M059J (cell line): ENCODE measurements at regions not wholly inside any gene's neighbourhood (a gene's known extent, or its start where the extent isn't known, plus 50 kb on each side); places are given as distances from the start of the nearest gene placed in this dataset.
A peak's percentile ranks its signal among the peaks of the same experiment; 100 is the strongest.
"Not testable (repeated sequence)": the region's sequence is repeated elsewhere in the genome, so short reads cannot be mapped to it uniquely, and the experiment has no call there.

Source experiments
- DNase-seq: peaks from one replicate; pipeline ENCODE4 v3.0.0-alpha.2; 2012; ENCODE audit warnings: low read depth

DNA sequence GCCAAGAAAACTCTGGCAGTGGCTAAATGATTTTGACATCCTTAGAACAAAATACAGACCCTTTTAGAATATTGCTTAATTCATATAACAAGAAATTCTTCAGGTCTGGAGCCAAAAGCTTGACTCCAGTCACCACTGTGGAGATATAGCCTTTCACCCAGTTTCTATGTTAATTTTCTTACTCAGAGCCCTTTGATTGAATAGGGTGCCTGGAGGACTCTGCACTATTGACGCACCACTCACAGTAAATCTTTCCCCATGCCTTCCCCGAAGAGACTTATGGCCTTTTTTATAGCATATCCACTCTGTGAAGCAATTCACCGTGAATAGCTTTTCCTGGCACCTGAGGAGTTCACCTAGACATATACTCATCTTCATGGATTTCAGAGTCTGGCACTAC is 613.8 kb downstream of the ZWINT start:
- DNase-seq: no peak

DNA sequence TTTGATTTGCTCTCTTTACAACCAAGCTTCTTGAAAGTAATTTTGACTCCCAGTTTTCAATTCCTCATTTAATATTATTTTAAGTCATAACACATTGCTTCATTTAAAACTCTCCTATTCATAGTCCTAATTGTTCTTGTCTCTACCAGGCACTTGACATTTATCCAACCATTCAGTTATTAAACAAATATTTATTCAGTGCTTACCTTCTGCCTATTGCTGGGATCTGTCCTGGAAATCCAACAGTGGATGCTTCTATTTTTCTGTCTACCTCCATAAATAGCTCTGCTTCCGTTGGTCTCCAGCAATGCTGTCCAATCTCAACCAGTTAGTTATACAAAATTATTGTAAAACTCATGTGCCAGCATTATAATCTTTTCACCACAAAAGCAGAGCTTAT is 615.1 kb downstream of the ZWINT start:
- no peak for DNase-seq

DNA sequence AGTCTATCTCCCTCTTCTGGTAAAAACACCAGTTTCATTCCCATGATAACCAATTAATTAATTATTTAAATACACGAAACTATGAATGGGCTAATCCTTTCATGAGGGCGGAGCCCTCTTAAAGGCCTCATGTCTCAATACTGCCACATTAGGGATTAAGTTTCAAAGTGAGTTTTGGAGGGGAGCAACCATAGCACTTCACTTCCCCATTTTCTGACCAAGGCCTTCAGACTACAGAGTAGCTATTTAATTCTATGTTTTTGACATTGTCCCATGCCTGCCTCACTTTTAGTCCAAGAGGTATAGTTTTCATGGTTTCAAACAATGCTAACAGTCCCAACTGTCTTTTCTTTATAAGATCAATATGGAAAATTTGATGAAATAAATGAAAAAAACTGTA is 618.6 kb downstream of the ZWINT start:
- DNase-seq: no peak

DNA sequence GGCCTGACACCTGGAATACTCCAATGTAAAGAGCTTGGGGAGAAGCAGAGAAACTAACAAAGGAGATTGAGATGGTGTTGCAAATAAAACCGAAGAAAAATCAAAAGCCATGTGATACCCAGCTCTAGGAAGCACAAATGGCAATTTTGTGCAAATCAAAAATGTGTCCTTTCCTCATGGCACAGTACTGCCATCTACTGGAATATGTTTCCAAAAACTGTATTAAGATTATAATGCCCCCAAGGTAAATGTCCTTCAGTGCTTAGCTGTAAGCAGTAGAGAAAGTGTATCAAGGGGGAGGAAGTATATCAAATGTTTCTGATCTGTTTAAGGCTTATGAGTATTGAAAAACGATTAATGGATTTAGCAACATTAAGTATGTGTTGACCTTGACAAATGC is 620.3 kb downstream of the ZWINT start:
- DNase-seq: peak; percentile 19

DNA sequence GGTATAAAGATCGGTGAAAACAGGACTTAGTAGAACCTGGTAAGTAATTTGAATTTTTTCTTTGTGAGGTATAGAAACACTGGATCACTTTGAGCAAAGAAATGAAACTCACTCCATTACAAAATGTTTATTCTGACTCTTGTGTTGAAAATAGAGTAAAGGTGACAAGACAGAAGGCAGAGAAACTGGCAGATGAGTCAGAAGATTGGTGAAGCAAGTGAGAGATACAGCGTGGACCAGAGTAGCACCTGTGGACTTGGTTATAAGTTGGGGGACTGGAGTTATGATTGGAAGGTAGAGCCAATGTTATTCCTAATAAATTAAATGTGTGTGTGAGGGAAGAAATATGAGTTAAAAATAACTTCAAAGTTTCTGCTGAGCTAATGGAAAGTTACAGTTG is 620.9 kb downstream of the ZWINT start:
- DNase-seq: no peak

DNA sequence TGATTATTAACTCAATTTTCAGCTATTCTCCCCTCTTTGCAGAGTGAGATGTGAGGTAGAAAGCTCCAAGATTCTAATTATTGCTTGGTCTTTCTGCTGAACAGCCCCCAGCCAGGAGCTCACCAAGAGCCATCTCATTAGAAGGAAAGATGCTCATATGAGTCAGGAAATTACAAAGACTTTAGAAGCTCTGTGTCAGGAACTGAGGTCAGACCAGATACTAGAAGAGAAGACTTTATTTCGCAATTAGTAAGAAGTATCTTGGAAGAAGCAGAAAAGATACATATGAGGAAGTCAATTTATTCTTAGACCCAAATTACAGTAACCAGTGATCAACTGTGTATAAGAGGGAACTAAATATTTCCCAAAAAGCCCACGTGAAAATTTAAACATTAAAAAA is 626.9 kb downstream of the ZWINT start:
- no peak for DNase-seq

DNA sequence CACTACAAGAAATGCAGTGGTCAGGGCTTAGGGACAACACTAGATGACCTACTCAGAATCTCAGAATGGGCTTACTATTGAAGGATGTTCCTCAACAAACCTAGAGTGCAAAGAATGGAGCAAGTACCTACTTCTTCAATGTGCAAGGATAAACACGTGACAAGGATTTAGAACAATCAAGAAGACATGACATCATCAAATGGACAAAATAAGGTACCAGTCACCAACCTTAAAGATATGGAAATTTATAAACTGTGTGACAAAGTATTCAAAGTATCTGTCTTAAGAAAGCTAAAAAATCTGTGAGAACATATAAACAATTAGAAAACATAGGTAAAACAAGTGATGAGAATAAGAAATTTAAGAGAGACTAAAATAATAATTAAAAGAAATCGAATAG is 656.1 kb downstream of the ZWINT start:
- DNase-seq: no peak

DNA sequence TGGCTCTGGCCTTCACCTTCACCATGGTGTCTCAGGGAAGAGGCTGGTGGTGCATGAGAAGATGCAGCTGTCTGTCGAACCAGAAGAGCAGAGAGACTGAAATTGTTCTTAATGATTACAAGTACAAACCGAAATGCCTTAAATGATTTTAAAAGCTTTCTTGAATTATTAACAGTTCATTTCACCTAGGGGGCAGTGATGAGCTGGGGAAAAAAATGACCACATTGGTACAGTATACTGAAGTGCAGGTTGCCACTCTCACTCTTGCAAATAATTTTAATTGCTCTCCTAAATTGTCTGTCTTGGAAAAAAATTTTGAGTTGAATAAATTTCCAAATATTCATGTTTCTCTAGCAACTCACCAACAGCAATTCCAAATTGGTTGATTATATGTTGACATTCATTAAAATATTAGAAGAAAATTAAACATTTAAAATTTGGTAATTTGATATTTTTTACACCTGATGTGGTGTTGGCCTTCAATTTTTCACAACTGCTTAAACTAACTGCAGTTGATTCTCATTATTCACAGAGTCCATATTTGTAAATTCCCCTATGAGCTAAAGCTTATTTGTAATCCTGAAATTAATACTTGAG is 692.6 kb downstream of the ZWINT start:
- no peak for DNase-seq

DNA sequence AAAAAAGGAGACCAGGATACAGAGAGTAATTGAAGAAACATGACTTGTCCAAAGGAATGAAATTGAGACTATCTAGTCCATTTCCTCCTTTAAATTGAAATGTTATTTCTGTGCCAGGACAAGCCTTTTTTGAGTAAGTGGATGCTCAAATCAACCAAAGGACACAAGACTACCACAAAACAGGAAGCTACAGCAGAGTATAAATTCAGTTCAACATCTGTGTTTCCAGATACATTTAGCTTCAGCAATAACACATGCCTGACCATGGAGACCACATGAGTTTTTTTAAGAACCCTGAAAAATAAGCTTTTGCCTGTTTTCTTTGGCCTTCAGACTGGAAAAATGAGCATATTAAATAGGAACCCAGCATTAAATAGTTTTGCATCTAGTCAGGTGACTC is 707.5 kb downstream of the ZWINT start:
- DNase-seq: no peak

DNA sequence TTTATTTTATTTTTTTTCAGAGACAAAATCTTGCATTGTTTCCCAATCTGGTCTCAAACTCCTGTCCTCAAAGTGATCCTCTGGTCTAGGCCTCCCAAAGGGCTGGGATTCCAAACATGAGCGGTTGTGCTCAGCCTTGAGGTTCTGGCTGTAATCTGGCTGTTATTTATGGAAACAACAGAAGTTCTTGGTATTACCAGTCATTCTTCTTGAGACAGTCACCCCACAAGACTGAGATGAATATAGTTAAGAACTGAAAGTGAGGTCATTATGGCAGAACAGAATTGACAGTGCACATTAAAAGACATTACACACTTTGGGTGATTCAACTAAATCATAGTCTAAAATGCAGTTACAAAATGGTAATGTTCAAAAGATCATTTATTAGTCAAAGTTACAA is 719.5 kb downstream of the ZWINT start:
- DNase-seq: no peak

DNA sequence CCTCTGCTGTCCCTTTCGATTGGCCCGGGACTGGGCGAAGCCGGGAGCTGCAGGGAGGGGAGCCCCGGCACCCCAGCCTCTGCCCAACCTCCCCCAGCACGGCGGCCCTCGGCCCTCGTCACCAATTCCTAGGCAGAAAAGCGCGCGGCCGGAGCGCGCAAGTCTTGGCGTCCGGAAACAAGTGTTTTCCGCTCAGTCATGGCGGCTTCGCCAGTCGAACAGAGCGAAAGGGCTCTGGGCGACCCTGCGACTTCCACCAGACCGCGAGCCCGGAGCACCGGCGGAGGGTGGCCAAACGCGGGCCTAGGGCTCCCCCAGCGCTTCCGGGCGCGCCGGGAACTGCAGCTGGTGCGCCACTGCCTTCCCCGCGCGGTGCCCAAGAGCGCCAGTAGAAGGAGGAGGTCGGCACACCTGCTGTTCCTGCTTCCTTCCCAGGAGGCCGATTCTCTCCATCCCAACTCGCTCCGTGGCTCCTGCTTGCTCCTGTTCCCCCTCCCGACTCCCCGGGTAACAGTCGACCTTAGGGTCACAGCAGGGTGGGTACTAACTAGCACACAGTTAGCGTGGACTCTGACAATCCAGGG is 729.9 kb downstream of the ZWINT start:
- DNase-seq: peak; percentile 28

DNA sequence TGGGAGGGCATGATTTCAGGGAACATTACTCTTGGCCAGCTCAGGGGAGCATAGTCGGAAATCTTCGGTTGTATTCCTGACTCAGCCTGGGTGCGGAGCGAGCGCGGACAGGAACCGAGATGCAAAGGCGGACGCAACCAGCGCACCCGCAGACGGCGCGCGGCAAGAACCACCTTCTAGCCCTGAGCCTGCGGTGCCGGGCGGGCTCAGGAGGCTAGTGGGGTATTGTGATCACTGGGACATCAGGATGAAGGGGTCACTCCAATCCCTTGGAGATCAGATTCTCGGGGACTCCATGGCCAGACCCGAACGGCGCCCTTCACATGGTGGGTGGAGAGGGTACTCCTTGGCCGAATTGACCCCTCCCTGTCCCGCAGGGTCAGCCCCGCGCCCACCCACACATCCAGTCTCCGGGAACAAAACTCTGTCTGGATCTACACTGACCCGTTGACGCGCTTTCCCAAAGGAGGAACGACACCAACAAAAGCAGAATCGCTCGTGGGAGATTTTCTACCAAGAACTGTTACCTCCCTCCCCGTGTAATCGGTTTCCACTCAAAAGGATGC is 730.5 kb downstream of the ZWINT start:
- no peak for DNase-seq

DNA sequence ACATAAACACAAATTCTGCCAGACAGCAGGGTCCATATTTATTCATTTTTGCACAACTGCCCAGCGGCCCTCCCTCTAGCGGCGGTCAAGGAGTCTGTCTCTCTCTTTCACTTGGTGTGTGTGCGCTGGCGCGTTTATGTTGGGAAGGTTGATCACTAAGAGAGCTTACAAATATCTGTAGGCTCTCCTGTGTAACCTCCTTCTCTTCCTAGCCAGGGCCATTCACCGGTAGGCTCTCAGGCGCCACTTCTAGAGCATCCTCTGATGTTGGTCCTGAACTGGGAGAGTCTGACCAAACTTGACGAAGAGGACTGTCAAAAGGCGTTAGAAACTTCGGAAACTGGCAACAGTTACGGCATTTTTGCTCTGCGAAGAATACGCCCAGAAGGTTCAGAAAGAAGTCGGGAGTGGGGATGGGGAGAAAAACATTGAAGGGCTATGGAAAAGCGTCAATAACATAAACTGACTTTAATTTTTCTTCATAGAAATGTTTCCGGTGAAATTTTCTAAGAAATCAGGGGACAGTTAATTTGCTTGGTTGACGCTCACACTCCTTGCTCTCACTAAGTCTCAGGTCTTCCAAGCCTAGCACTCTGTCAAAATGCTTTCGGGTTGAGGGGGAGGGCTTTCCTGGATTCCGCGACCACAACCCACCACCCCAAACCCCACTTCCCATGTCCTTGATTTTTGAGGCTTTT is 731.1 kb downstream of the ZWINT start:
- peak; percentile 17 for DNase-seq

DNA sequence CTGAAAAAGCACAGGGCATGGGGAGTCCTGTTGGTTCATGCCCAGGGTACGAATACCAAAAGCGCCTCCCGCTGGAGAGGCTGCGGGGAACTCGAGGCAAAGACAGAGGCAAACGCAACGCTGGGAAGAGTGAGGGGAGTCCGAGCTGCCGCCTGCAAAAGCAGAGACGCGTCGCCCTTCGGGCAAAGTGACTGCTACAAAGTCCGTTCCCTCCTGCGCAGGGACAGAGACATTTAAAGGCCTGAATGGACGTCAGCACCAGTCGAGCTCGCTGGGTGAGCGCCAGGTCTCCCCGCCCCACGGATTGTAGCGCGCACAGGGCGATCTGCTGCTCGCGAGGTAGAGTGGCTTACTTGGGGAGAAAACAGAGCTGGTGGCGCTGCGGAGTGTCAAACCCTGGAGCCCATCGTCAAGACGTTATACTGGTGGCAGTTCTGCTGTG is 732.8 kb downstream of the ZWINT start:
- no peak for DNase-seq

DNA sequence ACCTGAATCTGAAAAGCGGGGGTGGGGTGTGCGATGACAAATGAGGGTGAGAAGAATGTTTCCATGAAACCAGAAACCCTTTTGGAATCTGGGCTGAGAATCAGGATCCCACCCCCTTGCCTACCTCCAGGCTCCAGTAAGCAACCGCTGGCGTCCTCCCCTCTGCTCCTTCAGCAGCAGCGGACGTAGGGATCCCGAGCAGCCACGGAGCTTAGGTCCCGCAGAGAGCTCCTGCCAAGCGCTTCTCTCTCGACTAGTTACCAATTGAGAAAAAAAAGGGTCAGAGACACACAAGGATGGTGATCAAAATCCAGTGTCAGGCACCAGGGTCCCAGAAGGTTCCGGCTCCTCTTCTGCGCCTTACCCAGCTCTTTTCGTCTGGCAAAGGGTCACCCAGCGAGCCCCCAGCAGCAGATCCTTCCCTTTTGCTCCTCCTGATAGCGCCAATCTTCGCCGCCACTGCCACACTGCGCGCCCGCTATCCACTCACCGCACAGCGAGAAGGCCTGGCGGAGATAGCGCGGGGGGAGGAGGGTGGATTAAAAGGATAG is 733.5 kb downstream of the ZWINT start:
- no peak for DNase-seq

DNA sequence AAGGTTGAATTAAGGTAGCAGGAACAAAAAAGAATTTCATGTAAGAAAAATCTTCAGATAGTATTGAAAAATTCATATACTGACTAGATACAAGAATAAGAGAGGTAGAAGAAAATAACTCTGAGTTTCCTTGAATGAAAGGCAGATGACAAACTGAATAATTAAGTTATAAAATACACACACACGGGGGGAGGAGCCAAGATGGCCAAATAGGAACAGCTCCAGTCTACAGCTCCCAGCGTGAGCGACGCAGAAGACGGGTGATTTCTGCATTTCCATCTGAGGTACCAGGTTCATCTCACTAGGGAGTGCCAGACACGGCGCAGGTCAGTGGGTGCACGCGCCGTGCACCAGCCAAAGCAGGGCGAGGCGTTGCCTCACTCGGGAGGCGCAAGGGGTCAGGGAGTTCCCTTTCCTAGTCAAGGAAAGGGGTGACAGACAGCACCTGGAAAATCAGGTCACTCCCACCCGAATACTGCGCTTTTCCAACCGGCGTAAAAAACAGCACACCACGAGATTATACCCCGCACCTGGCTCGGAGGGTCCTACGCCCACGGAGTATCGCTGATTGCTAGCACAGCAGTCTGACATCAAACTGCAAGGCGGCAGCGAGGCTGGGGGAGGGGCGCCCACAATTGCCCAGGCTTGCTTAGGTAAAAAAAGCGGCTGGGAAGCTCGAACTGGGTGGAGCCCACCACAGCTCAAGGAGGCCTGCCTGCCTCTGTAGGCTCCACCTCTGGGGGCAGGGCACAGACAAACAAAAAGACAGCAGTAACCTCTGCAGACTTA is 759.2 kb downstream of the ZWINT start:
- not testable (repeated sequence) for DNase-seq

DNA sequence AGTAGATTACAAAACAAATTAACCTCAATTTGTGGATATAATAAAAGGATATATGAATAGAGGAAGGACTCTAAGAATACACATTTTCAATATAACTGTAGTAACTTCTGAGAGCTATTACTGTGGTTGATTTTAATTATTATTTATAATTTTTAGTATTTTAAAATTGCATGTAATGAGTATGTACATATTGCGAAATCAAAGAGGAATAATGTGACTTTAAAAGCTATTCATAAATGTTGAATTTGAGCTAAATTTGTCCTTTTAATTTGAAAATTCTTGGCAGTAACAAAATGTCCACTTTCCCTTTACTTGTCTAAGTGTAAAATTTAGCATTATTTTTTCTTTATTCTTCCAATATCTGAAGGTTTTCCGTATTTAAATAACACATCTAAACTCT is 750.6 kb upstream of the PCDH15 start:
- no peak for DNase-seq

DNA sequence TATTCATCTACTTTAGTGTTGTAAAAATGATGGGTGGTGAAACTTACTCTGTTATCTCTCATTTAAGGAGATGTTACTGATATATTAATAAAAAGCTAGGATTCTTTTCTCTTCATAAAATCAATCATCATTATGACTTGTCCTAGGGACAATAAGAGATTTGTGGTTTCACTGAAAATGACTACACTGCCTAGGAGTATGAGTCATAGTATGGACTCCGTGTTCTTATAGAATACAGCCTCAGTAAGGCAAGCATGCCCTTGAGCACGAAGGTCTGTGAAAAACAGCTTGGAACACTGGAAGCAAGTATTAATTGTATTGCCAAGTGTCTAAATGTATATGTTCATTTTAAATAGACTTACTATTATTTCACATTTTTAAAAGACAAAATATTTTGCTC is 749.2 kb upstream of the PCDH15 start:
- peak; percentile 1 for DNase-seq

DNA sequence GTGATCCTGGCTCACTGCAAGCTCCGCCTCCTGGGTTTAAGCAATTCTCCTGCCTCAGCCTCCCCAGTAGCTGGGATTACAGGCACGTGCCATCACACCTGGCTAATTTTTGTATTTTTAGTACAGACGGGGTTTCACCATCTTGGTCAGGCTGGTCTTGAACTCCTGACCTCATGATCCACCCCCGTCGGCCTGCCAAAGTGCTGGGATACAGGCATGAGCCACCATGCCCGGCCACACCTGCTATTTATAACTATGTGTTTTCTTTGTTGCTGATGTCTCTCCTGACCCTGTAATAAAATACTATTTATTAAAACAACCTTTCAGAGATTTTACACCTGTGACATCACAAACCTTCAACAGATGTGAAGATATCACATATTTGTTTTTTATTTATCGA is 736.5 kb upstream of the PCDH15 start:
- DNase-seq: not testable (repeated sequence)

DNA sequence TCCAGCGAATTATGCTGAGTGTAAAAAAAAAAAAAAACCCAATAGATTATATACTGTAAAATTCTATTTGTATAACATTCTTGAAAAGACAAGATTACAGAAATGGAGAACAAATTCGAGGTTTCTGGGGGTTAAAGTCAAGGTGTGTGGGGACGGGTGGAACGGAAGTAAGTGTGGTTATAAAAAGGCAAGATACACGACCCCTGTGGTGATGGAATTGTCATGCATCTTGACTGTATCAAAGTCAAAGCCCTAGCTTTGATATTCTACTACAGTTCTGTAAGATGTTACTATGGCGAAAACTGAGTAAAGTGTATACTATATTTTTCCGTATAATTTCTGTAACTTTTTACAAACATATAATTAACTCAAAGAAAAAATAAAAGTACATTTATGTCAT is 718.2 kb upstream of the PCDH15 start:
- no peak for DNase-seq

DNA sequence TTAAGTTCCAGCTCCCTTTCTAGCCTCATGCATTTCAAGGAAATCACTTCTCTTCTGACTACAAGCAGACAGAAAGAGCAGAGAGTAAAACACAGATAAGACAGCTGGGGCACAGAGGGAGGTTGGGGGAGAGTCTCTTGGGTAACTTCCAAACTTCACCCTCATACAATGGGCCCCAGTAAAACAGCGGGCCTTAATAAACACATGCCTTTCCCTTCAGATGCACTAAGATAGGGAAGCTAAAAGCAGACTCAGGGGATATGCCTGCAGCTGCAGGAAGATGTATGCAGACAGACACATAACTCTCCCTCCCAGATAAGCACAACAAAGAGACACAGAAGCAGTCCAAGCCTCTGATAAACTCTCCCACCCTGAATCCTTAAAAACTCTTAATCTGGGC is 717.4 kb upstream of the PCDH15 start:
- not testable (repeated sequence) for DNase-seq

DNA sequence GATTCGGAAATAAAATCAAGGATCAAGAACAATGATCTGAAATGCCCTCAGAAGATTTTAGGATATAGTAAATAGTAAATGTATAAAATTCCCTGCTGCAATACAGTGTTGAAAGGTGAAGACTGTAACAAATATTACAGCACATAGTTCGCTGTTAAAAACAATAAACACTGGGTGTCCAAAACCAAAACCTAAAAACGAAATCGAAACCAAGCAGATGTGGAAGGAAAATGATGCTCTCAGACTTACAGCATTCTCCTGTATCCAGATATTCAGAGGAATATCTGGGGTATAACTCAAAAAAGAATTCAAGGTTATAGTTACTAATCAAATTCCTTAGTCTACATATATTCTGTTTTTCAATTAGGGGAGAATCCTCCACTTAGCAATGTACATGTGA is 708.1 kb upstream of the PCDH15 start:
- DNase-seq: peak; percentile 1
